ENCODE measurements at regions not wholly inside any gene's neighbourhood (a gene's known extent, or its start where the extent isn't known, plus 50 kb on each side); places are given as distances from the start of the nearest gene placed in this dataset.

- DNase-seq, result no peak
These were observed 58.6 kb downstream of the PHETA1 start for GRCh38 chr12:111310076-111310870.

GRCh38 chr12:111309584-111309983 is 59.3 kb downstream of the PHETA1 start:
- no peak for DNase-seq

GRCh38 chr12:111308473-111308872 is 60.4 kb downstream of the PHETA1 start:
- no peak for DNase-seq

- DNase-seq, result peak; percentile 10
These were observed 64.2 kb downstream of the PHETA1 start for GRCh38 chr12:111304642-111305071.

GRCh38 chr12:111303531-111303930 is 65.4 kb downstream of the PHETA1 start:
- no peak for DNase-seq

GRCh38 chr12:111298582-111299436 is 70.1 kb downstream of the PHETA1 start:
- peak; percentile 30 for DNase-seq

GRCh38 chr12:111297703-111298426 is 71.0 kb downstream of the PHETA1 start:
- DNase-seq, result no peak

GRCh38 chr12:111296906-111297463 is 71.9 kb downstream of the PHETA1 start:
- DNase-seq, result no peak

- no peak for DNase-seq
These were observed 73.7 kb downstream of the PHETA1 start for GRCh38 chr12:111295176-111295575.

GRCh38 chr12:111293266-111294009 is 75.5 kb downstream of the PHETA1 start:
- DNase-seq, result no peak

- no peak for DNase-seq
These were observed 77.5 kb downstream of the PHETA1 start for GRCh38 chr12:111291357-111291756.

- DNase-seq, result no peak
These were observed 80.1 kb downstream of the PHETA1 start for GRCh38 chr12:111288771-111289170.

- no peak for DNase-seq
These were observed 81.6 kb downstream of the PHETA1 start for GRCh38 chr12:111287125-111287900.

- no peak for DNase-seq
These were observed 83.7 kb downstream of the PHETA1 start for GRCh38 chr12:111285200-111285599.

GRCh38 chr12:111284709-111285108 is 84.2 kb downstream of the PHETA1 start:
- DNase-seq, result no peak

- no peak for DNase-seq
These were observed 84.9 kb downstream of the PHETA1 start for GRCh38 chr12:111283966-111284365.

- no peak for DNase-seq
These were observed 85.4 kb downstream of the PHETA1 start for GRCh38 chr12:111283521-111283920.

GRCh38 chr12:111277570-111277969 is 91.3 kb downstream of the PHETA1 start:
- DNase-seq, result no peak

- DNase-seq, result no peak
These were observed 92.7 kb downstream of the PHETA1 start for GRCh38 chr12:111276146-111276545.

GRCh38 chr12:111275308-111275707 is 93.6 kb downstream of the PHETA1 start:
- DNase-seq, result no peak

- no peak for DNase-seq
These were observed 94.1 kb downstream of the PHETA1 start for GRCh38 chr12:111274777-111275176.

Measured in CD4-positive, alpha-beta T cell treated with Interleukin-21 for 1 hour (primary cell).